Stimulated activated naive CD8-positive, alpha-beta T cell treated with anti-CD3 and anti-CD28 coated beads, Interleukin-15, Interleukin-2, amounts not matched to agents 100 U/mL and 50 U/mL, for 24 hours (primary cell): ENCODE measurements at regions not wholly inside any gene's neighbourhood (a gene's known extent, or its start where the extent isn't known, plus 50 kb on each side); places are given as distances from the start of the nearest gene placed in this dataset.
"Not testable (repeated sequence)": the region's sequence is repeated elsewhere in the genome, so short reads cannot be mapped to it uniquely, and the experiment has no call there.

Experiments
- ATAC-seq: fragments of 150-1000 bp; cut with Tn5 transposase; one replicate; pipeline ENCODE4 v1.10.0; 2021
- DNase-seq: peaks from one replicate; pipeline ENCODE4 v3.0.0; 2021

DNA sequence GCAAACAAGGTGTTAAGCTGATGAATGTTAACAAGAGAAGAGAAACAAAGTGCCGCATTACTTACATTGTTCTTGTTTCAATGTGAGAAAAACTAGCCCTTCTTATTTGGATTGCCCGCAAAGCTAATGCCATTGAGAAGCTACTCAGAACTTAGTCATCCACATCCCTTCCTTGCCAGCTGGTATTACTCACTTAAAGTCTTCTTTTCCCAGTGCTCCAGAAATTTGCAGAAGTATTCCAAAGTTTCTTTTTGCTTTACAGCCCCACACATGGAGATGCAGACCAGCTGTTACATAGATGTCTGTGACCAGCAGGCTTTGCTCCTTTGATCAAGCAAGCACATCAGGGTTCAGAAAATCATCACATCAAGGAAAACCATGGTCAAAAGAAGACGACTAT is 529.0 kb downstream of the TBC1D32 start:
- DNase-seq (no peak), ATAC-seq (no peak)

DNA sequence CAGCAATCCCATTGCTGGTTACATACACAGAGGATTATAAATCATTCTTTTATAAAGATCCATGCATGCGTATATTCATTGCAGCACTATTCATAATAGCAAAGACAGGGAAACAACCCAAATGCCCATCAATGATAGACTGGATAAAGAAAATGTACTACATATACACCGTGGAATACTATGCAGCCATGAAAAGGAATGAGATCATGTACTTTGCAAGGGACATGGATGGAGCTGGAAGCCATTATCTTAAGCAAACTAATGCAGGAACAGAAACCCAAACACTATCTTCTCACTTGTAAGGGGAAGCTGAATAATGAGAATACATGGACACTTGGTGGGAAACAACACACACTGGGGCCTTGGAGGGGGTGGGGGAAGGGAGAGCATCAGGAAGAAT is 529.7 kb downstream of the TBC1D32 start:
- no peak for ATAC-seq
- no peak for DNase-seq

DNA sequence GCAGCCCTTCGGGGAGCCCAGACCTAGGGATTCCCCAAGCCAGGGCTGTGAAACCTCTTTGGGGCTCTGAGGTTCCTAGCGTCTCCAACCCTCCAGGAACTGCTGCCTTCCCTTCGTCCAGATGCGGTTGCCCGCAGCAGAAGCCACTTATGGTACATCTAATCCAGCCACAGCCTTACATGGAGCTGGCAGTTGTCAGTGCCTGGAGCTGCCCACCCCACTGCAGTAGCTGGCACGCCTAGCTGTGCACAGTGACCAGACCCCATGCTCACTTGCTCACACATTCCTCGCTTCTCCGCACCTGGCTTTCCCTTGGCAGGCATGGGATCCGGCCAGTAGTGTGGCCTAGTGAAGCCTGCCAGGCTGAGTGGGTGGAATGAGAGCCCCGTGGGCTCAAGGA is 547.6 kb downstream of the TBC1D32 start:
- ATAC-seq (no peak), DNase-seq (no peak)

DNA sequence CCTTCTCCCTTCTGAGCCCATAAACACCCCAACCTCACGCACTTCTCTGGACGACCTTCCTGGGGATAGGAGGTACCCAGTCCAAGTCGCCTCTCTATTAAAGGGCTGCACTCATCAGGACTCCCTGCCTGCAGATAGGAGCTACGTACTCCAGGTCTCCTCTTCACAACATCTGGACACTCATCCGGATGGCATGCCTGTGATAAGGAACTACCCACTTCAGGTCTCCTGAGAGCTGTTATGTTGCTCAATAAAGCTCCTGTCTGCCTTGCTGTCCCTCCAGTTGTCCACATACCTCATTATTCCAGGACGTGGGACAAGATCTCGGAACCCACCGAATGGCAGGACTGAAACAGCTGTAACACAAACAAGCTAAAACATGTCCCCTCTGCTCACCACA is 548.0 kb downstream of the TBC1D32 start:
- no peak for DNase-seq
- ATAC-seq: no peak

DNA sequence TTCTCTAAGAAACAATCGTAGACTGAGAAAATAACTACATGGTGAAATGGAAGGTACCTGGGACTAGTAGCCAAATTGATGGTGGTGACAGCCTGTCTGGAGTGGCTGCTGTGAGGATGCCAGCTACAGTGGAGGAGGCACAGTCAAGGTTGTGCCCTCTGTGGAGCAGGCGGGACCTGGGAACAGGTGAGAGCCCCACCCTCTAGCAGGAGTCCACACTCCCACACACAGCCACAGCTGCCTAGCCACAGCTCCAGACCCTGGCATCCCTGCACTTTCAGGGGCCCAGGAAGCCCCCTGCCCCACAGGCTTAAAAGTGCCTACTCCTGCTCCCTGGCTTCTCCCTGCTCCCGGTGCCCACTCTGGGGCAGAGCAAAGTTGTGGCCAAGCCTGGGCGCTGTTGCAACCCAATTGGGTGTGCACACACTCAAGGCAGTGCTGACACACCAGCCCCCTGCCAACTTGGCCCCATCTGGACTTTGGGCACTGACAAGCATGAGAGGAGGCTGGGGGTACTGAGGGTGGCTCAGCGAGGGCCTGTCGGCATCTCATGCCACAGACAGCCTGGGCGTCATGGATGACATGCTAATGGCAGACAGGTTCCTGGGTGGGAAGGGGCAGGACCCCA is 548.7 kb downstream of the TBC1D32 start:
- ATAC-seq: no peak
- no peak for DNase-seq

DNA sequence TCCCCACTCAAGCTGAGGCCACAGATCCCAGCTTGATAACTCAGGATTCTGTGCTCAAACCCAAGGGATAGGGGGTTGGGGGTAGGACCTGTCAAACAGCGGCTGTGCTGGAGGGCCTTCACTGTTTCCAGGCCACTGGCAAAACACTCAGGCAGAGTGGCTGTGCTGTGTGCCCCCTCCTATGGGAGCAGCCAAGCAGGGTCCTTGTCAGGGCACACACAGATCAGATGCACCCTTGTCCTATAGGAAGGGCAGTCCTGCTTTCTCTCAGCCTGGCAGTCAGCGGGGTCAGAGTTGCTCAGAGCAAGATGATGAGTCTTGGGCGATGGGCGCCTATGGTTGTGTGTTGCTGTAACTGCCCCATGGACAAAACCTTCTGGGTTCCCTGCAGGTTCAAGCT is 554.8 kb downstream of the TBC1D32 start:
- ATAC-seq: no peak
- DNase-seq: no peak

DNA sequence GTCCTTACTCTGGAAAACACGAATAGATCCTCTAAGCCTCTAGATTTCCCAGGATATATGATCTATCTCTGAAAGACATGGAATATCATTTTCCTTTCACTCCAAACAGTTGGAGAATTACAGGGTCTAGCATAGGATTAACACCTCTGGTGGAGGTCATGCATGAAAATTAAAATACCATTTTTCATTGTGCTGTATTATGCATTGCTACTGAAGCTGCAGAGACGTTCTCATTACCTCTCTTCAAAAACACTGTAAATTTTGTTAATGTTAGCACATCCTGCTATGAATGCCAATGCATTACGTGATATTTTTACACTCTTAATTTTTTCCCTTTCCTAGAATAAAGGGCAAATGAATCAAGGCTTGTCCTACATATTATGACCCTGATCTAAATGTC is 558.6 kb downstream of the TBC1D32 start:
- ATAC-seq (no peak), DNase-seq (no peak)

DNA sequence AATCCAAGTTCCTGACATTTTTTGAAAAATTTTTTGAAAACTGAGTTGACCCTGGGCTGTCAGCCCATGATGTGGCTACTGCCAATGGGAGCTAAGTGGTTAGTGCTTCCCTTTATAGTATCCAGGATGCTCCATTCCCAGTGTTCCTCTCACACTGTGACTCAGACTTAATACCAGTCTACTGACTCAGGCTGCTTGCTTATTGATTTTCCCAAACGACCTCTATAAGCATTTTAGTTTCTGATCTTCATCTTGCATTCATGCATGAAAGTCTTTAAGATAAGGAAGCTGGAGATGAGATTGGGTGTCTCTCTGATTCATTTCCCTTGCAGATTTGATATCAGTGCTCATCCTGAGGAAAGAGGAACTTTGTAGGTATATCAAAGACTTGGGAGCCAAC is 560.0 kb downstream of the TBC1D32 start:
- DNase-seq: no peak
- no peak for ATAC-seq

DNA sequence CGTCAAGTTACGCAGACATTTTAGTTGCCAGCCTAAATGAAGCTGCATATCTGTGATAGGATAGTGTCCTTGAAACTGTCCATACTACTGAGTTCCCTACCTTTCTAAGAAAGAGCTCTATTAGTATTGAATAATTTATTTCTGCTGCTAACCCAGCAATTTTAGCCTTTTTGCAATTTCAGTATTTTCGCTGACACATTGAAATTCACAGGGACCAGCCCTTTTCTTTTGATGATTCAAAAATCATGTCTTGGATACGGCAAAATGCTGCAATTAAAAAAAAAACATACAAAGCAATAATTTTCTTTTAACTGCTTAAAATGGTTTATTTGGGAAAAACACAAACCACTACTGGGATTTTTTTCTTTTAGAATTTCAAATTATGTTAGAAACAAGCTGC is 563.3 kb downstream of the TBC1D32 start:
- DNase-seq (no peak), ATAC-seq (no peak)

DNA sequence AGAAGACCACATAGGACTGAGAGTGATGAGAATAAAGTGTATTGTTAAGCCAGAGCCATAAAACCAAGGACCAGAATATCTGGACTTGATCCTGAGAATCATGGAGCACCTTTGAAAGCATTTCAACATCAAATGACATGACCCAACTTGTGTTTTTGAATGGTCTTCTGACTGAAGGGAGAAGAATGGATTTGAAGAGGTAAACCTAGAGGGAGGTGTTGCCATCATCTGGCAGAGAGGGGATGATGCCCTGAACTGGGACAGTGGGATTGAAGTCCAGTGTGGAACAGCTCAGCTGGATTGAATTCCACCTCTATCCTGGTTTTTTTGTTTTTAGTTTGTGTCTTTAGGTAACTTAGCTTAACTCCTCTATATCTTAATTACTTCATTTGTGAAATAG is 570.0 kb downstream of the TBC1D32 start:
- no peak for DNase-seq
- ATAC-seq: no peak

DNA sequence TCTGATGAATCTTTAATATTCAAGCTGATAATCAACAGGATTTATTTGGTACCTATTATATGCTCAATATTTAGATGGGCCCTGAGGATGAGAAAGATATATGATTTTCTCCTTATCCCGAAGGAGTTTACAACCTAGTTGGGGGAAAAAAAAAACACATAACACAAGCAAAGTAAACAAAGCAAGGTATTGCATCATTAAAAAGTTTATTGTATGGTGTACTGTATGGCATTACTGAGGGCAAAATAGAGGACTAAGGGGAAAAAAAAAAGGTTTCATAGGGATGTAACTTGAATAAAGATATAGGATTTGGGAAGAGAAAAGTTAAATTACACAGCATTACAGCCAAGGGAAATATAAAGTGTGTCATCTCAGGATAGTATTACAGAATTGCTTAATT is 574.7 kb downstream of the TBC1D32 start:
- DNase-seq: no peak
- no peak for ATAC-seq

DNA sequence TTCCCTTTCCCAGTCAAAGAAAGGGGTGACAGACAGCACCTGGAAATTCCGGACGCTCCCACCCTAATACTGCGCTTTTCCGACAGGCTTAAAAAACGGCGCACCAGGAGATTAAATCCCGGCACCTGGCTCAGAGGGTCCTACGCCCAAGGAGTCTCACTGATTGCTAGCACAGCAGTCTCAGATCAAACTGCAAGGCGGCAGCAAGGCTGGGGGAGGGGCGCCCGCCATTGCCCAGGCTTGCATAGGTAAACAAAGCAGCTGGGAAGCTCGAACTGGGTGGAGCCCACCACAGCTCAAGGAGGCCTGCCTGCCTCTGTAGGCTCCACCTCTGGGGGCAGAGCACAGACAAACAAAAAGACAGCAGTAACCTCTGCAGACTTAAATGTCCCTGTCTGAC is 585.7 kb downstream of the TBC1D32 start:
- ATAC-seq, DNase-seq: not testable (repeated sequence)

DNA sequence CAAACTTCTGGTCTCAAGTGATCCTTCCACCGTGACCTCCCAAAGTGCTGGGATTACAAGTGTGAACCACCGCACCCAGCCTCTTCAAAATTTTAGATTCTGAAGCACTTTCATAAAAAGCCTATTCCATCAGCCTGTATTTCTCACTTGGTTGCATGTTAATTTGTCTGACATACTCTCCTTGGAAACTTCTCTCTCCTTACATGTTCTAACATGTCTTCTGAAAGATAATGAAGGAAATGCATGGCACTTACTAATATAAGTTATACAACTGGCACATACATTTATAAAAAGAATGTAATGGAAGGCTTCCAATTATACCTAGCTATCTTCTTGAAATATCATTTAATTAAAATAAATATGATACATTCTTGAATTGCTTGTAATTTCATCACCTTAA is 597.5 kb downstream of the TBC1D32 start:
- no peak for ATAC-seq

DNA sequence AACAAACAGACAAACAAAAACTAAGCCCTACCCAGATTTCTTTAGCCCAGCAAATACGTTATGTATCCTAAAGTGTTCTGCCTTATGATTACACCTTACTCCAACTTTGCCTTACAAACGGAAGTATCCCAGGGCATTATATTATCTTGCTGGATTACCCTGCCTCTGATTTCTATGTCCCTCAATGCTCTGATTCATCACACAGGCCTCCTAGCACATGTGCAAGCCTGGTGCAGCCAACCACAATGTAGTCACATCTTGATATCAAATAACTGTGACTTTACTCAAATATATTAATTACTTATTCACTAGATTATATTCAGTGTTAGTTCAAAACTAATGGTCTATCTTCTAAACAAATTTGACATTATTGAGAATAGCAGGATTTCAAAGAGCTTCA is 598.6 kb downstream of the TBC1D32 start:
- DNase-seq (no peak), ATAC-seq (no peak)

More for the DNA sequence above, 597.5 kb downstream of the TBC1D32 start:
- DNase-seq: no peak

DNA sequence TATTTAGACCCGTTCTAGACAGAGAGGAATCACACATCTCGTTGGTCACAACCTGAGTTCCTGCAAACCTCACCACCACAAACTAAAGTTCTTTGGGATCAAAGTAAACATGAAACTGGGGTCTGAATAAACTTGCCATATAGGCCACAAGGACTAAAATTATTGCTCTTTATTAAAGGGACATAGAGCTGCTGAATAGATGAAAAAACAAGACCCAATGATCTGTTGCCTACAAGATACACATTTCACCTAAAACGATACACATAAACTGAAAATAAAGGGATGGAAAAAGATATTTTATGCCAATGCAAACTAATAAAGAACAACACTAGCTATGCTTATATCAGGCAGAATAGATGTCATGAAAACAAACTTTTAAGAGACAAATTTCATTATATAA is 623.0 kb downstream of the TBC1D32 start:
- ATAC-seq: no peak
- no peak for DNase-seq

DNA sequence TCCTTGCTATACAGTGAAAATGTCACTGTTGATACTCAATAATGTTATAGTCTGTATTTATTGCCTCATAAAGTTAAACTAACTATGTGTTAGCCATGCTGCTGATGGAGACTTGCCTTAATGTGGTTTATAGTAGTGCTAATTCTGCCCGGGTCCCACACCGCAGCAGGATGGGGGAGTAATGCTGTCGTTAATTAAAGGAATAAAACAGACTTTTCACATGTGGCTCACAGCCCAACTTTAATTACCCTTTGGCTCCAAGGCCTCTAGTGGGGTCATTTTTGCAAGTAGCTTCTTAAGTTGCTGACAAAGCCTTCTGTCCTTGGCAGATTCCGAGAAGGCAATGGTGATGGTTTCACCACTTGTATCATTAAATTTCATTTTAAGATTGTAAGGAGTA is 634.3 kb downstream of the TBC1D32 start:
- DNase-seq (no peak), ATAC-seq (no peak)

DNA sequence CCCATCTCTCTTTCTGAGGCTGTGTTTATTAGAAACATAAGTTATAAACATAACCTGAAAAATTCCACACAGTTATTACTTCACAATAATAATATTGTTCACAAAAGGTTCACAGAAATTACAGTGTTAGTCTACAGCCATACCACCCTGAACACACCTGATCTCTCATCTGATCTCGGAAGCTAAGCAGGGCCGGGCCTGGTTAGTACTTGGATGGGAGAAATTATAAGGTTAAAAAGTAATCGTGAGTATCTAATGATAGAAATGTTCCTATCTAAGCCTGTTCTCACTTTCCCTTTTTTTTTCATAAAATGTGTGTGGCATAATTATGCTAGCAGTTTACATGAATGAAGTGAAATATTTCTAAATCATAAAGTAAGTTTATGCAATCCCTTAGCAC is 647.8 kb downstream of the TBC1D32 start:
- DNase-seq (no peak), ATAC-seq (no peak)

DNA sequence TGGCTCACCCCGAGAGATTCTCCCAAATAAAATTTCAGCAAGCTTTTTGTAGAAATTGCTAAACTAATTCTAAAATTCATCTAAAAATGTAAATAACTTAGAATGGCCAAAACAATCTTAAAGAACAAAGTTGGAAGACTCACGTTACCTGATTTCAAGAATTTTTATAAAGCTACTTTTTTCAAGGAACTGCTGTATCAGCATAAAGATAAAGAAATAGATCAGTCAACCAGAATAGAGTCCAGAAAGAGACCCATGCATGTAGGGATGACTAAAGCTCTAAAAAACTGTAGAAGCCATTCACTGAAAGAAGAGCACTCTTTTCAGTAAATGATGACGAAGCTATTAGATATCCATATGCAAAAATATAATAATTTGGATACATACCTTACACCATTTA is 652.1 kb downstream of the TBC1D32 start:
- no peak for ATAC-seq
- no peak for DNase-seq

DNA sequence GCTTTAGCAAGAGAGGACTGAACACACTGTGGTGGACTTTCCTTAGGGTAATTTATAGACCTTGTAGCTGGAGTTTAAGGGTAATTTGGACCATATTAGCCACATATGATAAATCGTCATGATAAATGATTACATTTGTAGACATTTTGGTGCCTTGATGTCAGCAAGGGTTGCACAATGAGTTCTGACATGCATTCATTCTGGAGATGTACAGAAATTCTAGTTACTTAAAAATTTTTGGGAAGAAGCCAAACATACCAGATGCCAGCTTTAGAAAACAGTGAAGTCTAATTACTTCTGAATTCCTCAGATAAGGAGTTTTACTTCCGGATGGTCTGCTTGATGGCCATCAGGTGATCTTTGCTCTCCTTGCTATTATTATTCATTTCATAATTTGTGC is 653.1 kb downstream of the TBC1D32 start:
- DNase-seq (no peak), ATAC-seq (no peak)

DNA sequence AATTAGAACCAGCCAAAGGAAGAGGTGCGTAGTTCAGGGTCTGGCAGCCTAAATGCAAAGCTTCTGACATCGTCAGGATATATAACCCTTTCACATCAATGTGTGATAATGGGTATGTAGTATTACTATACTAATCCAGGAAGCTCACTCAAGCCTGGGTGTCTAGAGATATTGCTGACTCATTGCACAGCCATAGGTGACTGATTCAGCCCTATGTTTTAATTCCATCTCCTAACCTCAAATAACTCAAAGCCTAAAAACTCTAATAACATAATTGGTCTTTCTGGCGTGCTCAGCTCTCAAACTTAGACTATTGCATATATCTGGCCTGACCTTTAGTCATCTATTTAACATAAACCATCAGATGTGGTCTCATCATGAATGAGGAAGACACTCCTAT is 658.4 kb downstream of the TBC1D32 start:
- DNase-seq (no peak), ATAC-seq (no peak)

DNA sequence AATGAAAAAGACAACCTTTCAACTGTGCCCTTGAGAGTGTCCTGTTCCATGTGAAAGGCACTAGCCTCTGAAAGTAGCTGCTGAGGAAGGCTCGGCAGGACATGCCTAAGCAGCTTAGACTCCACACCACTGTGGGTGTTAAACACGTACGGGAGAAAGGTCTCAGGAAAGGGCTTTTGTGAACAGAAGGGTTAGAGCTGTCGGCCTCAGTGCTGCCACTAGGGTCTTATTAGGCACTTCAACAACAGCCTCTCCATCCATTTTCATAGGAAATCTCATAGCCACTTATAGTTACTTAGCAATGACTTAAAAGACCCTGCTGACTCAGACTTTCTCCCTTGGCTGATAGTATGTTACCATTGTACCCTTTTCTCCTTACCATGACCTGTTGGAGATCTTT is 662.8 kb downstream of the TBC1D32 start:
- ATAC-seq (no peak), DNase-seq (no peak)

DNA sequence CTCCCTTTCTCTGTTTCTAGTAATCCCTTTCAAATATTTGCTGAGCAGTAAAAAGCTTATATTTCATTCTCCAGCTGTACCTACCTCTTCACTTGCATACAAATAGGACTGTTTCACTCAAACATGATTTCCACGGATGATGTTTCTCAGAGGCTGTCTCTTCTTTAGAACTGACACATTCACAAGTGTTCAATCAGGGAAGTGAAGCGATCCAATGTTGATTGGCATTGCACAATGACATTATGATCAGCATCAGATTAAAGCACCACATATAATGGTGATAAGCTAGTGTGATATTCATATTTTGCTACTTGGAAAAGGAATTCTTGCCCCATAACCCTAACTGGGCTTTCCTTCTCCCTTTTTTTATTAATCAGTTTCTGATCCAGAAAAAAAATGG is 681.8 kb downstream of the TBC1D32 start:
- ATAC-seq (no peak), DNase-seq (no peak)

DNA sequence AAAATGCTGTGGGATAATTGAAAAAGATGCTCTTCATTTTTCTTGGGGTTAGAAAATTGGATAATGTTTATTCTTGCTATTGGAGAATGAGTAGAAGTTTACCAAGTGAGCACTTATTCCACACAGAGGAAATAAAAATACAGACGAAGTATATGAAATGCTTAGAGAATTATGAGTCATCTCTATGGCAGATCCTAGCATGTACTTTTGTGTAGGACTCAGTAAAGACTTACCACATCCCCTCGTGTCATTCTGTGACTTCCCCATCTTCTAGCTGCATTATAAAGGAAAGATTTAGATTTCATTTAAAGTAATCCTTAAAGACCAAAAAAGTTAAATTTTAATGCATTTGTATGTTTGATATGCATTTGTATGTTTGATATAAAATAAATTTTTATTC is 685.6 kb downstream of the TBC1D32 start:
- ATAC-seq: no peak
- DNase-seq: no peak

DNA sequence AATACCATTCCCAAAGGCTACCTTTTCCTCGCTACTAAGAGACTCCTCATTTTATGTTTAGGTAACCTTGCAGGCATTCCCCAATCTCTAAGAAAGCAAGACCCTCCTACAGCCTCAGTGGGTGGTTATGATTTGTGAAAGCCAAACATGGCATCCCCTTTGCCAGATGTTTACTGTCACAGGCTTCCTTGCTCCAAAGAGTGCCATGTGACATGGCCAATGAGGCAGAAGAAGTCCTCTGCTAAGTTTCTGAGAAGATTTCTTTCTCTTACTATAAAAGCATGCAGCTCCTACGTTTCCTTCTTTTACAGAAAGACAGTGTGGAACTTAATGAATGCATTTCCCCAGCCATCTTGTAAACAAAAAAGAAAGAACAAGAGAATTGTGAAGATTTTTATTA is 688.2 kb downstream of the TBC1D32 start:
- no peak for ATAC-seq
- DNase-seq: no peak

DNA sequence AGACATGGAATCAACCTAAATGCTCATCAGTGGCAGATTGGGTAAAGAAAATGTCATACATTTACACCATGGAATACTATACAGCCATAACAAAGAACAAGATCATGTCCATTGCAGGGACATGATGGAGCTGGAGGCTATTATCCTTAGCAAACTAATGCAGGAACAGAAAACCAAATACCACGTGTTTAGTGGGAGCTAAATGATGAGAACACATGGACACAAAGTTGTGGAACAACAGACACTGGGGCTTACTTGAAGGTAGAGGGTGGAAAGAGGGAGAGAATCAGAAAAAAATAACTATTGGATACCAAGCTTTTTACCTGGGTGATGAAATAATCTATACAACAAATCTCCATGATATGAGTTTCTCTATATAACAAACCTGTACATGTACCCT is 701.3 kb downstream of the TBC1D32 start:
- ATAC-seq (no peak), DNase-seq (no peak)
